HK-2 (cell line): ENCODE measurements at regions not wholly inside any gene's neighbourhood (a gene's known extent, or its start where the extent isn't known, plus 50 kb on each side); places are given as distances from the start of the nearest gene placed in this dataset.
"Not testable (repeated sequence)": the region's sequence is repeated elsewhere in the genome, so short reads cannot be mapped to it uniquely, and the experiment has no call there.

ENCODE experiments used
- DNase-seq: peaks from one replicate; pipeline ENCODE4 v3.0.0-alpha.2; 2018; ENCODE audit not compliant: unreplicated experiment

GRCh38 chr12:11446372-11446771 lies 51.0 kb upstream of the PRB2 start:
- DNase-seq, result no peak

- DNase-seq, result no peak
These were observed 62.8 kb upstream of the PRB2 start for GRCh38 chr12:11457996-11458645.

DNA sequence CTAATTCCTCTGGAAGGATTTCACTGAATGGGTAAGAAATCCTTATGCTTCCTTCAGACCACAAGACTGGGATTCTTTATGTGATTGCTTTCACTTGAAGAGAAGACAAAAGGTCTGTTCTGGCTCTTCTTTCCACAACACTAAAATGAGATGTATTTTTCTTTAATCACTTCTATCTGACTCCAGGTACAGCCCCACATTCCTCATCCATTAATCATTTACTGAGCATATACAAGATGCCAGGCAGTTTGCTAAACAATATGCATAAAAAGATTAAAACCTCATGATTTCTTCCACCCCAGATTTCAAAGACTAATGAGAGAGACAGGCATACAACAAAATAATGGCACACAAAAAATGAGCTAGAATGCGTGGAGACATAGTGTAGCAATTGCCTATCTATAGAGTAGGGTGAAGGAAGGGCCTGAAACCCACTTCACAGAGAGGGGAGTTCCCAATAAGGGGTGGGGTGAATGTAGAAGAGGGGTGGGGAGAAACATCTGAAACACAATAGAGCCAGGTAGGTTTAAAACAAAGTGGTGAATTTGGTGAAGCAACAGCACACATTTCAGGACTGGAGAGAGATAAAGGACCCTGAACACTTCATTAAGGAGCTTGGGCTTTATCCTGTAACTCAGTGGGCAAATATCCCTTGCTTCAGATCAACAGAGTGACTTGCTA lies 65.1 kb upstream of the PRB2 start:
- DNase-seq, result no peak

DNA sequence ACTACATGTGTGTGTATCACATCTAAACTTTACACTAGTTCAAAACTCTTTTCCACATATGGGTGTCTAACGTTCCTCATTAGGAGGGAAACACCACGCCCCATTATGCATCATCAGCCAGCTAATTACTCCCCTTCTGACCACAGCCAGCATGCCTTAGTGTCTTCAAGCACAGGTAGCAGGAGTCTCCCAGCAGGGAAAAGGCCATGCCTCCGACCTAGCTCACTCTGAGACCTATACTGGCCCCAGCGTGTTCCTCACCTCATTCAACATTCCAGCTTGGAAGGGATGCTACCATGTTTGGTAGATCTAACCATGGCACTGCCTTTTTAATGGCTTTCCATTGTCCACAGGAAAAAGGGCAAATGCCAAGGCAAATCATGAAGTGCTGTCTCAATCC lies 66.1 kb upstream of the PRB2 start:
- no peak for DNase-seq

DNA sequence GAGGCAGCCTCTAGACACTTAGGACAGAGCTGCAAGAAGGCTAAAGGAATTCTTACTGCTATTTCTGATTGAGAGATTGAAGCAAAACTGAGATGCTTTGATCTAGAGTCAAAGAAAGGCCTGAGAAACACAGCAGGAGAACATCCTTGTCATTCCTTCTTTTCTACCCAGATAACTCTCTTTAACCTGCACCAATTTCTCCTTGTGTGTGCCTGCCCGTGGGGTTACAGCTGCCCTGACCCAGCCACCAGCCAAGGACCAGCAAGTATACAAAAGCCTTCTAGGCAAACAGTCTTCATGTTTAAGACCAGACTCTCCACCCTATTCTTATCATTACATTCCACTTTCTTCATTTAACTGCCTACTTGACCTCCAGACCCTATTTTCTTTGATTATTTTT lies 81.7 kb upstream of the PRB2 start:
- DNase-seq, result no peak

DNA sequence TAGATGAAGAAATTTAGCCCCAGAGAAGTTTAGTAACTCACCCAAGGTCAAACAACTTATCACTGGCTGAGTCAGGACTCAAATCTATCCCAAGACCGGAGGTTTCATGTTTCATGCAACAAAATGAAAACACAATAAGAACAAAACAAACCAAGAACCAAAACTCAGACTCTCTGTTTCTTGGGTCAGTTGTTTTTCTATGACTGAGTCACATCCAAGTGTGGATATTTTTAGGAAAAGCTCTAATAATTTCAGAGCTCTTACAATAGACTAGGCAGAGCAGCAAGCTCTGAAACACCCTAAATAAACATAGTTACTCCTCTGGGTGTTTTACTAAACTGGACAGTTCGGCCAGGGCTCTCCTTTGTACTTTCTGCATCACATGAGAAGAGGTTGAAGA lies 87.6 kb upstream of the PRB2 start:
- no peak for DNase-seq

DNA sequence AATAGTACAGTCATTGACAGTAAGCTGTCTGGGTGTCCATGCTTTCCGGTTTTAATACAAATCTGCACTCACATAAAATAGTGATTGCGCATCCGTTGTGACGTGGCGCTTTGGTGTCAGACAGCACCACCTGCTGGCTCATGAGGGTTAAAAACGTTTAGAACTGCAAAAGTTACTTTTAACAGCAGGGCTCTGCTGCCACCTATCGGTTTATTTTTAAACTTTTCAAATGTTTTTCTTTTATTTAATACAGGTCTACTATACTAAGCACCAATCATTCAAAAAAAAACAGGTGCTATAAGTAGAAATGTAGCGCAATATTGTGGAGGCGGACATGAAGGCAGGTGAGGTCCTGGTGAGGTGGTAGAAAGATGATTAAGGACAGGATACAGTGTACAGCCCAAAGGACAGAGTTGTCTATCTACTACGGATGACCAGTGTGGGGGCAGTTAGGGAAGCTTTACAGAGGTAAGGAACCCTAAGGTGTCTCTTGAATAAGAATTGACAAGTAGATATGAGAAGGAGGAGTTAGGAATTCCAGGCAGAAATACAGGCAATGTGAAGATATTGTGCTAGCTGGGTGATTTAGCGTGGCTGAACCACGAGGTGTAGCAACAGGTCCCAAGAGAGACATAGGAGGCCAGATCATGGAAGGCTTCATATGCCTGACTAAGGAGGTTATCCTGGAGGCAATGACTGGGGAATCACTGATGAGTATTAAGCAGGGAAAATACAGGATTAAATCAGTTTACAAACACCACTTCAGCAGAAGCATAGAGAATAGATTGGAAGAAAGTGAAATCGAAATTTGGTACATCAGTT lies 91.5 kb upstream of the PRB2 start:
- DNase-seq, result peak; percentile 70

- DNase-seq, result no peak
These were observed 100.9 kb upstream of the PRB2 start for GRCh38 chr12:11496157-11496851.

- no peak for DNase-seq
These were observed 102.1 kb upstream of the PRB2 start for GRCh38 chr12:11497438-11497837.

GRCh38 chr12:11497995-11498394 lies 102.6 kb upstream of the PRB2 start:
- DNase-seq, result no peak

DNA sequence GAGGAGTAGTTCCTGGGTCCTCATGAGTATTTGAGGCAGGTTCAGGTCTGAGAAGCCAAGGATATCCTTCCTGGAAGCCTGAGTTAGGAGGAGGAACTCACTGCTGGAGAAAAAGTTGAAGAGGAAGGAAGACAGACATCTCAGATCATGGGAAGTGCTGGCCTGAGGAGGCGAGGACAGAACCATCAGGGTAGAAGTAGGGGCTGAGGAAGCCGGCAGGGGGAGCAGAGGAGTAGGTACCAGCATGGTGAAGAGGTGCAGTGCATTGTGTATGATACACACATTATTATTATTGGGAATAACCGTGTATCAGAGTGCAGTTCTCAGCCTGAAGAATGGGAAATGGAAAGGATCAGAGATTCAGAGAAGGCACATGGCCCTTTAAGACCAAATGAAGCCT lies 103.2 kb upstream of the PRB2 start:
- DNase-seq, result not testable (repeated sequence)

DNA sequence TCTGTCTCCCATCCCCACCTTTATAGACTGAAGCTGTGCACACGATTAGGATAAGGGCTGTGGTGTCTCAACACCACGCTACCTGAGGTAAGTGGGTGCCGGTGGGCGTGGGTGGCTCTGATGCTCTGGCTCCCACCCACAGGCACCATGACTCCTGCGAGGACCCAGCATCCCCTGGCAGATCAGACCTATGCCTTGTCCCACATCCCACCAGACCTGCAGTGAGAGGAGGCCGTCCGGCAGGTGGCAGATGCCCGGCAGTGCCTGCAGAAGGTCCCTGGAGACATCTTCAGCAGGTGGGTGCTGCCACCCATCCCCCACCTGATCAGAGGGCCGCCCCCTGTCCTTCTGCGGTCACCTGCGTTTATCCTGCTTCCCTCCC lies 104.4 kb upstream of the PRB2 start:
- no peak for DNase-seq

DNA sequence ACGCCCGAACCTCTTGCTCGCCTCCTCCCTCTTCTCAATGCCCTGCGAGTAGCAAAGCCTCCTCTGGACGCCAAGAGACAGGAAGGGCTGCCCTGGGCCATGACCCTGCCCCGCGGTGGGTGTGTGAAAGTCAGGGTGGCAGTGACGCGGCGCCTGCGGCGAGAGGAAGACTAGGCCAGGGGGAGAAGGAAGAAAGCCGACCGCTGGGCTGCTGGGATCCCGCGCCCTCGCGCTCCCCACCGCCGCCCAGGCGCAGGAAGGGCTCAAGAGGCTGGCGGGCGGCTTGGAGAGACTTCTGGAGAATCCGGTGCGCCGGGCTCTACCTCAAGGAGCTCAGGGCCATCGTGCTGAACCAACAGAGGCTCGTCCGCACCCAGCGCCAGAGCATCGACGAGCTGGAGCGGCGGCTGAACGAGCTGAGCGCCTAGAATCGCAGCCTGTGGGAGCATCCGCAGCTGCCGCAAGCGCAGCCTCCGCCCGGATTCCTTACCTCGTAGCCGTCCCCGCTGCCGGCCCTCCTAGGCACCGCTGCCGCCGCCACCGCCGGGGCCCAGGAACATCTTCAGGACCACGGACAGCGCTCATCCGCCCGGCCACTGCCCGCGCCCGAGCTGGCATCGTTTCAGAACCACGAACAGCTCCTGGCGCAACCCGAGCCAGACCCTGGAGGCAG lies 105.0 kb upstream of the PRB2 start:
- peak; percentile 85 for DNase-seq

GRCh38 chr12:11500861-11501230 lies 105.5 kb upstream of the PRB2 start:
- no peak for DNase-seq

DNA sequence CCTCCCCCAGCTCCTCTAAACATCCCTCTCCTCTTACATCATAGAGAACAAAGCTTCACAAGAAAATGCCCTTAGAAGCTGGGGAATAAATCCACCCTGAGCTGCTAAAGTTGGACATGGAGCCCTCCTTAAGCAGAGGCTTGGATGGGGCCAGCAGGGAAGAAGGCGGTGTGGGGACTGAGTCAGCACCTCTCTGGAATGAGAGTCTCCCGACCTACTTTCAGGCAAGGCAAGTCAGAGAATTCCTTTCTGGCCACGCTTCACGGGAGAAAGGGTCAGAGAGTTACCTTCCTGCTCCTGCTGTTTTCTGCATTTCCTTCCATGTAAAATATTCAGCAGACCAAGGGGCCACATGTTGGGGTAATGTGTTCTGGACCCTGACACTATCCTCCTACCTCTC lies 113.3 kb upstream of the PRB2 start:
- peak; percentile 52 for DNase-seq

GRCh38 chr12:11509326-11509725 lies 114.0 kb upstream of the PRB2 start:
- DNase-seq, result no peak

DNA sequence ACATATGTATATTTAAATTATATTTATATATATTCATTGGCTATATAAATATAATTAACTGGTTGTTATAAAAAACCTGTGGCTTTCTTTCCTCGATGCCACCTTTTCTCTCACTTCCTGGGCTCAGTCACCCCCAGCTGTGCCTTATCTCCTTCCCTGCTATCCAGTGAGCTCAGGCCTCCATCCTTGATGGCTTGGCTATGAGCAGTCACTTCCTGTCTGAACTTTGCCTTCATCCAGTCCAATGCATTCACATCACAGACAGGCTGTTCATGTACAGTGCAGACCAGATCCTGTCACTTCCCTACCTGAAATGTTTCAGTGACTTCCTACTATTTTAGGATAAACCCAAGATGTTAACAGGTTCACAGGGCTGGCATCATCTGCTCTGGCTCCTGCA lies 115.3 kb upstream of the PRB2 start:
- no peak for DNase-seq

- no peak for DNase-seq
These were observed 117.9 kb upstream of the PRB2 start for GRCh38 chr12:11513288-11513687.

- DNase-seq, result no peak
These were observed 121.7 kb upstream of the PRB2 start for GRCh38 chr12:11517080-11517479.

DNA sequence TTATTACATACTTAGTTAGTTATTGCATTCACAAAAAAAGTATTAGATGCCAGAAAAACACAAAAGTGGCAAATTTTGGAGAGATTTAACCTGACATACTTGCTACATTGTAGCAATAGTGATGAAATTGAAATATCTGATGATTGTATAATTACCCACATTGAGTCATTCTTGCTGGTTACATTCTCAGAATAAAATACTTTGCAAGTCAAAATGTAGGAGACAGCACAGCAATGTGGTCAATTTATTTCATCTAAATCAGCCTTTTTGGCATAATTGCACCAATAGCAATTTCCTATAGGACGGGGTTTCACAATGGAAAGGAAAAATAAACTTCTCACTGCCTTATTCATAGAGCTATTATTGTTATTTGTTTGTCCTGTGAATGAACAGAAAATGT lies 125.0 kb upstream of the ETV6 start:
- DNase-seq, result no peak

GRCh38 chr12:11534064-11534463 lies 115.4 kb upstream of the ETV6 start:
- DNase-seq, result no peak

DNA sequence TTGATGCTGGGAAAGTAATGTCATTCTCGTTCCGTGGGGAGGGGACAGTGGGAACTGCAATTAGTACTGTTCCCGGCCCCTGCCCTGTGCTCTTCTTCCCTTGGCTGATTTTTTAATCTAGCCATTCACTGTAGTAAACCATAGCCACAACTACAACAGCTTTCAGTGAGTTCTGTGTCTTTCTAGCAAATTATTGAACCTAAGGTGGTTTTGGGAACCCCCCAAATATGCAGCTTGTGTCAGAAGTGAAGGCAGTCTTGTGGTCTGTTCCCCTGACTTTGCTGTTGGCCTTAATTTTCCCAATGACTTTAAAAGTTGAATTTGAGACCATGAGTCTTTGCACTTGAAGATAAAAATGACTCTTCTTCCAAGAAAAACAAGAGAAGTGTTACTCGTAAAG lies 114.3 kb upstream of the ETV6 start:
- no peak for DNase-seq
